ENCODE measurements at regions not wholly inside any gene's neighbourhood (a gene's known extent, or its start where the extent isn't known, plus 50 kb on each side); places are given as distances from the start of the nearest gene placed in this dataset.
A peak's percentile ranks its signal among the peaks of the same experiment; 100 is the strongest.

- no peak for TF ChIP-seq CTCF (IDR thresholded peaks at IDR 0.05; ENCODE audit: insufficient read depth, low read depth, low read length, missing control alignments)
- no peak overlapping the region for H3K4me3 ChIP-seq (ENCODE audit: low read length)
- DNase-seq (ENCODE audit: low read depth) = no peak
Observed at GRCh38 chr4:141290771-141291170, 70.1 kb downstream of the ZNF330 start.

- no peak for DNase-seq (ENCODE audit: low read depth)
- H3K4me3 ChIP-seq (ENCODE audit: low read length) = no peak overlapping the region
- no peak for TF ChIP-seq CTCF (IDR thresholded peaks at IDR 0.05; ENCODE audit: insufficient read depth, low read depth, low read length, missing control alignments)
Observed at GRCh38 chr4:141294306-141294705, 73.6 kb downstream of the ZNF330 start.

GRCh38 chr4:141301216-141301615, 80.5 kb downstream of the ZNF330 start:
- H3K4me3 ChIP-seq (ENCODE audit: low read length) = no peak overlapping the region
- no peak for TF ChIP-seq CTCF (IDR thresholded peaks at IDR 0.05; ENCODE audit: insufficient read depth, low read depth, low read length, missing control alignments)
- no peak for DNase-seq (ENCODE audit: low read depth)

GRCh38 chr4:141302924-141303323, 82.2 kb downstream of the ZNF330 start:
- no peak for DNase-seq (ENCODE audit: low read depth)
- no peak for TF ChIP-seq CTCF (IDR thresholded peaks at IDR 0.05; ENCODE audit: insufficient read depth, low read depth, low read length, missing control alignments)
- H3K4me3 ChIP-seq (ENCODE audit: low read length) = no peak overlapping the region

- DNase-seq (ENCODE audit: low read depth) = no peak
- H3K4me3 ChIP-seq (ENCODE audit: low read length) = no peak overlapping the region
- TF ChIP-seq CTCF (IDR thresholded peaks at IDR 0.05; ENCODE audit: insufficient read depth, low read depth, low read length, missing control alignments) = no peak
Observed at GRCh38 chr4:141304346-141304745, 83.7 kb downstream of the ZNF330 start.

GRCh38 chr4:141306331-141306730, 85.6 kb downstream of the ZNF330 start:
- no peak overlapping the region for H3K4me3 ChIP-seq (ENCODE audit: low read length)
- no peak for DNase-seq (ENCODE audit: low read depth)
- TF ChIP-seq CTCF (IDR thresholded peaks at IDR 0.05; ENCODE audit: insufficient read depth, low read depth, low read length, missing control alignments) = no peak

- DNase-seq (ENCODE audit: low read depth) = peak; percentile 70
- no peak overlapping the region for H3K4me3 ChIP-seq (ENCODE audit: low read length)
- peak; percentile 95 for TF ChIP-seq CTCF (IDR thresholded peaks at IDR 0.05; ENCODE audit: insufficient read depth, low read depth, low read length, missing control alignments)
Observed at GRCh38 chr4:141307241-141307689, 86.6 kb downstream of the ZNF330 start.

Measured in epithelial cell of esophagus (primary cell).